Common myeloid progenitor, CD34-positive (primary cell): ENCODE measurements at regions not wholly inside any gene's neighbourhood (a gene's known extent, or its start where the extent isn't known, plus 50 kb on each side); places are given as distances from the start of the nearest gene placed in this dataset.
A peak's percentile ranks its signal among the peaks of the same experiment; 100 is the strongest.

Experiments
- CTCF ChIA-PET: fragments of 350-600 bp; sonication (Branson Sonifier 250); formaldehyde crosslinking; loops from one replicate; lab custom pipeline; 2021; ENCODE audit warnings: antibody characterized with exemption; lab: Charles Lee
- POLR2A ChIA-PET: fragments of 350-600 bp; sonication (Branson Sonifier 250); formaldehyde crosslinking; loops from one replicate; lab custom pipeline; 2021; ENCODE audit warnings: antibody characterized with exemption; lab: Charles Lee
- DNase-seq, 3 donors: peaks; one replicate each; pipeline versions ENCODE4 v3.0.0 to v3.0.0-alpha.2; 2013
- H3K27ac ChIP-seq, 2 experiments: 1 replicate in 1 of 2; 2 replicates in 1 of 2; pipeline ENCODE4 v1.7.0; 2013; ENCODE audit warnings: inconsistent platforms in 2 of 2, low read length in 2 of 2, mild to moderate bottlenecking in 2 of 2, low read depth in 1 of 2, moderate library complexity in 1 of 2; ENCODE audit not compliant: severe bottlenecking in 2 of 2, insufficient read depth in 1 of 2, poor library complexity in 1 of 2
- H3K27me3 ChIP-seq, 5 experiments: replicated peaks in 2 of 5; 1 replicate in 3 of 5; 2 replicates in 2 of 5; pipeline versions ENCODE4 v1.6.1 to v1.7.0; 2013; ENCODE audit warnings: low read length in 4 of 5, mild to moderate bottlenecking in 2 of 5, moderate library complexity in 2 of 5, inconsistent platforms in 1 of 5; ENCODE audit not compliant: insufficient read depth in 5 of 5, control insufficient read depth in 4 of 5
- H3K36me3 ChIP-seq, 4 experiments: 1 replicate in 2 of 4; 2 replicates in 2 of 4; pipeline versions ENCODE4 v1.6.1 to v1.7.0; 2013; ENCODE audit warnings: low read length in 3 of 4, control low read depth in 1 of 4, mild to moderate bottlenecking in 1 of 4; ENCODE audit not compliant: control insufficient read depth in 4 of 4, insufficient read depth in 4 of 4
- H3K4me1 ChIP-seq, 4 experiments: 1 replicate in 3 of 4; 2 replicates in 1 of 4; pipeline versions ENCODE4 v1.6.1 to v1.7.1; 2013; ENCODE audit warnings: low read length in 3 of 4, mild to moderate bottlenecking in 3 of 4, control low read depth in 1 of 4, inconsistent platforms in 1 of 4, moderate library complexity in 1 of 4; ENCODE audit not compliant: control insufficient read depth in 4 of 4, insufficient read depth in 4 of 4; ENCODE audit errors: control extremely low read depth in 1 of 4
- H3K4me3 ChIP-seq, 7 experiments: 1 replicate in 4 of 7; 2 replicates in 3 of 7; pipeline versions ENCODE4 v1.5.1 to v1.7.0; 2013; ENCODE audit warnings: mild to moderate bottlenecking in 7 of 7, low read length in 6 of 7, moderate library complexity in 6 of 7, inconsistent platforms in 2 of 7, low read depth in 2 of 7, control low read depth in 1 of 7; ENCODE audit not compliant: insufficient read depth in 4 of 7, control insufficient read depth in 1 of 7; ENCODE audit errors: extremely low read depth in 1 of 7
- H3K9me3 ChIP-seq, 5 experiments: 1 replicate in 4 of 5; 2 replicates in 1 of 5; pipeline versions ENCODE4 v1.6.1 to v1.7.1; 2013; ENCODE audit warnings: low read length in 4 of 5, mild to moderate bottlenecking in 2 of 5, inconsistent platforms in 1 of 5, low read depth in 1 of 5, moderate library complexity in 1 of 5; ENCODE audit not compliant: control insufficient read depth in 4 of 5, insufficient read depth in 2 of 5; ENCODE audit errors: control extremely low read depth in 1 of 5
- WGBS: methylation state at CpG from one replicate; pipeline ENCODE4 v1.1.5; 2013; ENCODE audit not compliant: insufficient coverage; 5-methylcytosine and 5-hydroxymethylcytosine counted together

- Histone ChIP-seq H3K9me3 (peaks cover 0 to 1% (median 0%) of the 10 kb centered on the region in 5 experiments), H3K27me3 (peaks cover 0 to 4% (median 0%) of the 10 kb centered on the region in 5 experiments), H3K4me3 (no peak overlapping the region), H3K27ac (no peak overlapping the region), H3K4me1 (peaks cover 0 to 28% (median 17%) of the 10 kb centered on the region in 4 experiments), H3K36me3 (no peaks in the 10 kb centered on the region)
- ChIA-PET POLR2A (interaction anchor here (0.6 kb wide), 1 partner anchor 14 kb away, joined by 3 read pairs; no protein-coding TSS in a partner anchor), CTCF (interaction anchor here (0.7 to 1.9 kb wide), 6 partner anchors 10 to 52 kb away, joined by 3 to 7 read pairs (median 4); no protein-coding TSS in a partner anchor)
- WGBS: 81% methylated on average over 13 of the region's 18 CpGs
- peak in 2 of 3 donors; percentile 22 to 41 for DNase-seq
These were observed 87.8 kb upstream of the NCOR2 start for GRCh38 chr12:124655048-124655697.

DNA sequence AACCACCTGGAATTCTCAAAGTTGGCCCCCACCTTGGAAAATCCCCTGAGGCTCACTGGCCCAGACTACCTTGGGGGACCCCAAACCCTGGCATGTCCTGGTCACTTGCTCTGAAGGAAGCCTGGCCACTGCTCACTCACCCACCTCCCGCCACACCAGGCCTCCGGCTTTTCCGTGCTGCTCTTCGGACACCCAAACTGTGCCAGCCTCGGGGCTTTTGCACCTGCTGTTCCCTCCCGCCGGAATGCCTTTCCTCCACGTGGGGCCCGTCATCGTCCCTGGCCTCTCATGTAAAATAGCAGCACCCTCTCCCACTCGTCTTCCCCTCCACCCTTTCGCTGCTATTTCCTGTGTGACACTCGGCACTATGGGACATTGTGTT is 87.2 kb upstream of the NCOR2 start:
- Histone ChIP-seq H3K36me3 (no peaks in the 10 kb centered on the region), H3K4me1 (peaks cover 0 to 28% (median 17%) of the 10 kb centered on the region in 4 experiments), H3K27me3 (peaks cover 0 to under 1% (median 0%) of the 10 kb centered on the region in 5 experiments), H3K27ac (no peak overlapping the region), H3K4me3 (no peak overlapping the region), H3K9me3 (peaks cover 0 to 4% (median 0%) of the 10 kb centered on the region in 5 experiments)
- POLR2A ChIA-PET: no interaction called here
- 97% methylated on average over 12 of the region's 13 CpGs for WGBS
- DNase-seq: no peak
- CTCF ChIA-PET: interaction anchor here (1.0 to 1.5 kb wide), 2 partner anchors 24 to 51 kb away, joined by 4 read pairs; no protein-coding TSS in a partner anchor

GRCh38 chr12:124653169-124653931 is 85.9 kb upstream of the NCOR2 start:
- H3K4me3 ChIP-seq: peak overlapping the region in 3 of 7 experiments; percentile 22 to 57 (median 22)
- no peak overlapping the region for H3K27ac ChIP-seq
- no peaks in the 10 kb centered on the region for H3K36me3 ChIP-seq
- H3K9me3 ChIP-seq: peaks cover 0 to 15% (median 11%) of the 10 kb centered on the region in 5 experiments
- 23% methylated on average over 16 of the region's 19 CpGs for WGBS
- ChIA-PET CTCF (interaction anchor here (1.0 to 1.2 kb wide), 2 partner anchors 12 to 28 kb away, joined by 3 to 4 read pairs; no protein-coding TSS in a partner anchor), POLR2A (interaction anchor here (1.0 kb wide), 1 partner anchor 27 kb away, joined by 3 read pairs; no protein-coding TSS in a partner anchor)
- no peaks in the 10 kb centered on the region for H3K27me3 ChIP-seq
- DNase-seq: peak in 2 of 3 donors; percentile 42 to 54
- peaks cover 0 to 28% (median 17%) of the 10 kb centered on the region in 4 experiments for H3K4me1 ChIP-seq

DNA sequence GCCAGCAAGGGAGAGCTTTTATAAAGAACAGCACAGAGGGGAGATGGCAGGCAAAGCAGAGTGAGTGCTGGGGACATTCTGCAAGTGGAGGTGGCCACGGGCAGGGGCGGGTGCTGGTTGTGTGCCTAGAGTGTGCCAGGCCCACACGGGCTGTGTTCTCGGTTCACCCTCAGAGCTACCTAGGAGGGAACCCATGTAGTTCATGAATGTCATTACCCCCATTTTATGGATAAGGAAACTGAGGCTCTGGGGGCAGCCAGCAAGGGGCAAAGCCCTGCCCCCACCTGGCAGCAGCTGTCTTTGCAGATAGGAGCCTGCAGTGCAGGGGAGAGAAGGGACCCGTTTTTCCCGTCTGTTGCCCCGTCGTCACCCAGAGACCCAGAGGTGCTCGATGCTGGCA is 85.2 kb upstream of the NCOR2 start:
- ChIA-PET POLR2A (interaction anchor here (0.6 to 1.0 kb wide), 4 partner anchors 9 to 35 kb away, joined by 3 read pairs; no protein-coding TSS in a partner anchor), CTCF (interaction anchor here (0.9 to 1.2 kb wide), 4 partner anchors 11 to 88 kb away, joined by 3 to 4 read pairs (median 3); no protein-coding TSS in a partner anchor)
- no peak overlapping the region for H3K27ac ChIP-seq
- H3K4me1 ChIP-seq: peaks cover 0 to 28% (median 17%) of the 10 kb centered on the region in 4 experiments
- H3K9me3 ChIP-seq: peaks cover 0 to 18% (median 11%) of the 10 kb centered on the region in 5 experiments
- H3K27me3 ChIP-seq: no peaks in the 10 kb centered on the region
- H3K36me3 ChIP-seq: no peaks in the 10 kb centered on the region
- no peak overlapping the region for H3K4me3 ChIP-seq
- WGBS: 90% methylated on average over 7 of the region's 9 CpGs
- peak in 2 of 3 donors; percentile 18 to 38 for DNase-seq

DNA sequence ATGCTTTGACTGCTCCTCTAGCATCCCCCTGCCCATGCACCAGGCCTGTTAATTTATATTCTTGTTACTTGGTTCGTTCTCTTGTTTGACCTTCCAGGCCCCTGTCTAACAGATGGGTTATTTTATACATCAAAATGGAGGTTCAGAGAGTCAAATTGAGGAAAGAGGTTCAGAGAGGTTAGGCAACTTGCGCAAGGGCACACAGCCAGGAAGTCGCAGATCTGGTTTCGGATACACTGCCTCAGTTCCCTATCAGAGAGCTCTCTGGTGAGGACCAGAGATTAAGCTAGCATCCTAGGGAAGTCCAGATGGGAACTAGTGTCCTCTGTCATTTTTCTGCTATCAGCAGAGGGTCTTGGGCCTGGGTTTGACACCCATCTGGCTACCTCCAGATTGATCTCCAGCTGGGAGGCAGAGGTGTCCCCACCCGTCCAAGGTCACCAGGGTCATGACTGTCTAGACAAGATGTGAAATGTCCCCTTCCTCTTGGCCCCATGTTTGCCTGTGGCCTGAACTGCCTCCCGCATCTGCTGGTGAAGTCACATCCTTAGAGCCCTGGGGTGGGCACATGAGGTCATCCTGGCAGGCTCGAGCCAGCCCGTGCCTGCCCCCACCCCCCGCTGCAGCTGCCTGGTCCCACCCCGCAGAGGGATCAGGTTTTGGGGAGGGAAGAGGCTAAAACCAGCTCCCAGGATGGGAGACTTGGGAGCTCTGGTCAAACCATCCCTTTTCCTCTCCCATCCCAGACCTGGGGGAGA is 84.3 kb upstream of the NCOR2 start:
- no peak overlapping the region for H3K4me3 ChIP-seq
- WGBS: 91% methylated on average over 7 of the region's 10 CpGs
- no peaks in the 10 kb centered on the region for H3K36me3 ChIP-seq
- peak in 1 of 3 donors; percentile 23 for DNase-seq
- H3K27me3 ChIP-seq: no peaks in the 10 kb centered on the region
- H3K27ac ChIP-seq: no peak overlapping the region
- ChIA-PET CTCF (interaction anchor here (0.7 to 2.4 kb wide), 7 partner anchors 14 to 87 kb away, joined by 3 to 6 read pairs (median 3); no protein-coding TSS in a partner anchor), POLR2A (interaction anchor here (0.6 to 0.7 kb wide), 2 partner anchors 10 to 36 kb away, joined by 3 read pairs; no protein-coding TSS in a partner anchor)
- peaks cover 0 to 28% (median 19%) of the 10 kb centered on the region in 4 experiments for H3K4me1 ChIP-seq
- H3K9me3 ChIP-seq: peaks cover 0 to 18% (median 11%) of the 10 kb centered on the region in 5 experiments

GRCh38 chr12:124650912-124651311 is 83.5 kb upstream of the NCOR2 start:
- peaks cover 0 to 28% (median 22%) of the 10 kb centered on the region in 4 experiments for H3K4me1 ChIP-seq
- H3K9me3 ChIP-seq: peaks cover 0 to 18% (median 11%) of the 10 kb centered on the region in 5 experiments
- H3K36me3 ChIP-seq: no peaks in the 10 kb centered on the region
- POLR2A ChIA-PET: no interaction called here
- 92% methylated on average over 6 of the region's 7 CpGs for WGBS
- H3K27me3 ChIP-seq: no peaks in the 10 kb centered on the region
- CTCF ChIA-PET: interaction anchor here (0.7 to 2.4 kb wide), 7 partner anchors 10 to 115 kb away, joined by 3 to 6 read pairs (median 3); no protein-coding TSS in a partner anchor
- no peak for DNase-seq
- no peak overlapping the region for H3K27ac ChIP-seq
- no peak overlapping the region for H3K4me3 ChIP-seq
